ENCODE measurements at regions not wholly inside any gene's neighbourhood (a gene's known extent, or its start where the extent isn't known, plus 50 kb on each side); places are given as distances from the start of the nearest gene placed in this dataset.

DNA sequence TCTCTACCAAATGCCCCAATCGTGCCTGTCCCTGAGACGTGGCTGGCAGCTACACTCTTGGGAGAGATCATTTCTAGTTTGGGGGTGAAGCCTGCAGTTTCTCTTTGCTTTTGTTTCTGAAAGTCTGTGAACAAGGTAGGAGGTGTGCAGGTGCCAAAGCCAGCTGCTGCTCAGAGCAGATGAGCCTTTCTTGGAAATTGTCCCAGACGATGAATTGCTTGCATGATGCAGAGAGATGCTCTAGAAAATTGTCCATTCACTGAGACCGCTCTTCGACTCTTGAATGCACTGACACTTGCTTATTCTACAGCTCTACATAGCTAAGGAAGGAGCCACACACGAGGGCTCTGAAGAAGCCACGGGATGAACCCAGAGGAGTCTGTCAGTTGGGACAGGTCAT, 225.6 kb upstream of the E2F8 start (continued):
- TF ChIP-seq, protein P1, sequence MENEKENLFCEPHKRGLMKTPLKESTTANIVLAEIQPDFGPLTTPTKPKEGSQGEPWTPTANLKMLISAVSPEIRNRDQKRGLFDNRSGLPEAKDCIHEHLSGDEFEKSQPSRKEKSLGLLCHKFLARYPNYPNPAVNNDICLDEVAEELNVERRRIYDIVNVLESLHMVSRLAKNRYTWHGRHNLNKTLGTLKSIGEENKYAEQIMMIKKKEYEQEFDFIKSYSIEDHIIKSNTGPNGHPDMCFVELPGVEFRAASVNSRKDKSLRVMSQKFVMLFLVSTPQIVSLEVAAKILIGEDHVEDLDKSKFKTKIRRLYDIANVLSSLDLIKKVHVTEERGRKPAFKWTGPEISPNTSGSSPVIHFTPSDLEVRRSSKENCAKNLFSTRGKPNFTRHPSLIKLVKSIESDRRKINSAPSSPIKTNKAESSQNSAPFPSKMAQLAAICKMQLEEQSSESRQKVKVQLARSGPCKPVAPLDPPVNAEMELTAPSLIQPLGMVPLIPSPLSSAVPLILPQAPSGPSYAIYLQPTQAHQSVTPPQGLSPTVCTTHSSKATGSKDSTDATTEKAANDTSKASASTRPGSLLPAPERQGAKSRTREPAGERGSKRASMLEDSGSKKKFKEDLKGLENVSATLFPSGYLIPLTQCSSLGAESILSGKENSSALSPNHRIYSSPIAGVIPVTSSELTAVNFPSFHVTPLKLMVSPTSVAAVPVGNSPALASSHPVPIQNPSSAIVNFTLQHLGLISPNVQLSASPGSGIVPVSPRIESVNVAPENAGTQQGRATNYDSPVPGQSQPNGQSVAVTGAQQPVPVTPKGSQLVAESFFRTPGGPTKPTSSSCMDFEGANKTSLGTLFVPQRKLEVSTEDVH (IDR thresholded peaks at IDR 0.05; ENCODE audit: low read depth, partially characterized antibody), result no peak
- TF ChIP-seq NRF1 (conservative IDR thresholded peaks at IDR 0.05; ENCODE audit: low read depth, low read length) (no peak), KLF5 (IDR thresholded peaks at IDR 0.05; ENCODE audit: partially characterized antibody) (no peak)
- TF ChIP-seq, protein P2, sequence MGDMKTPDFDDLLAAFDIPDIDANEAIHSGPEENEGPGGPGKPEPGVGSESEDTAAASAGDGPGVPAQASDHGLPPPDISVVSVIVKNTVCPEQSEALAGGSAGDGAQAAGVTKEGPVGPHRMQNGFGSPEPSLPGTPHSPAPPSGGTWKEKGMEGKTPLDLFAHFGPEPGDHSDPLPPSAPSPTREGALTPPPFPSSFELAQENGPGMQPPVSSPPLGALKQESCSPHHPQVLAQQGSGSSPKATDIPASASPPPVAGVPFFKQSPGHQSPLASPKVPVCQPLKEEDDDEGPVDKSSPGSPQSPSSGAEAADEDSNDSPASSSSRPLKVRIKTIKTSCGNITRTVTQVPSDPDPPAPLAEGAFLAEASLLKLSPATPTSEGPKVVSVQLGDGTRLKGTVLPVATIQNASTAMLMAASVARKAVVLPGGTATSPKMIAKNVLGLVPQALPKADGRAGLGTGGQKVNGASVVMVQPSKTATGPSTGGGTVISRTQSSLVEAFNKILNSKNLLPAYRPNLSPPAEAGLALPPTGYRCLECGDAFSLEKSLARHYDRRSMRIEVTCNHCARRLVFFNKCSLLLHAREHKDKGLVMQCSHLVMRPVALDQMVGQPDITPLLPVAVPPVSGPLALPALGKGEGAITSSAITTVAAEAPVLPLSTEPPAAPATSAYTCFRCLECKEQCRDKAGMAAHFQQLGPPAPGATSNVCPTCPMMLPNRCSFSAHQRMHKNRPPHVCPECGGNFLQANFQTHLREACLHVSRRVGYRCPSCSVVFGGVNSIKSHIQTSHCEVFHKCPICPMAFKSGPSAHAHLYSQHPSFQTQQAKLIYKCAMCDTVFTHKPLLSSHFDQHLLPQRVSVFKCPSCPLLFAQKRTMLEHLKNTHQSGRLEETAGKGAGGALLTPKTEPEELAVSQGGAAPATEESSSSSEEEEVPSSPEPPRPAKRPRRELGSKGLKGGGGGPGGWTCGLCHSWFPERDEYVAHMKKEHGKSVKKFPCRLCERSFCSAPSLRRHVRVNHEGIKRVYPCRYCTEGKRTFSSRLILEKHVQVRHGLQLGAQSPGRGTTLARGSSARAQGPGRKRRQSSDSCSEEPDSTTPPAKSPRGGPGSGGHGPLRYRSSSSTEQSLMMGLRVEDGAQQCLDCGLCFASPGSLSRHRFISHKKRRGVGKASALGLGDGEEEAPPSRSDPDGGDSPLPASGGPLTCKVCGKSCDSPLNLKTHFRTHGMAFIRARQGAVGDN (IDR thresholded peaks at IDR 0.05), result no peak
- TF ChIP-seq, protein P3, sequence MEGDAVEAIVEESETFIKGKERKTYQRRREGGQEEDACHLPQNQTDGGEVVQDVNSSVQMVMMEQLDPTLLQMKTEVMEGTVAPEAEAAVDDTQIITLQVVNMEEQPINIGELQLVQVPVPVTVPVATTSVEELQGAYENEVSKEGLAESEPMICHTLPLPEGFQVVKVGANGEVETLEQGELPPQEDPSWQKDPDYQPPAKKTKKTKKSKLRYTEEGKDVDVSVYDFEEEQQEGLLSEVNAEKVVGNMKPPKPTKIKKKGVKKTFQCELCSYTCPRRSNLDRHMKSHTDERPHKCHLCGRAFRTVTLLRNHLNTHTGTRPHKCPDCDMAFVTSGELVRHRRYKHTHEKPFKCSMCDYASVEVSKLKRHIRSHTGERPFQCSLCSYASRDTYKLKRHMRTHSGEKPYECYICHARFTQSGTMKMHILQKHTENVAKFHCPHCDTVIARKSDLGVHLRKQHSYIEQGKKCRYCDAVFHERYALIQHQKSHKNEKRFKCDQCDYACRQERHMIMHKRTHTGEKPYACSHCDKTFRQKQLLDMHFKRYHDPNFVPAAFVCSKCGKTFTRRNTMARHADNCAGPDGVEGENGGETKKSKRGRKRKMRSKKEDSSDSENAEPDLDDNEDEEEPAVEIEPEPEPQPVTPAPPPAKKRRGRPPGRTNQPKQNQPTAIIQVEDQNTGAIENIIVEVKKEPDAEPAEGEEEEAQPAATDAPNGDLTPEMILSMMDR (IDR thresholded peaks at IDR 0.05 in 2 of 3, conservative IDR thresholded peaks at IDR 0.05 in 1 of 3; ENCODE audit: control insufficient read depth in 2 of 3, extremely low read depth in 1 of 3, insufficient read depth in 1 of 3, low read depth in 3 of 3, low read length in 3 of 3), result no peak

Data from GM12878 (cell line).